ENCODE measurements at regions not wholly inside any gene's neighbourhood (a gene's known extent, or its start where the extent isn't known, plus 50 kb on each side); places are given as distances from the start of the nearest gene placed in this dataset.

- TF ChIP-seq FOS (IDR thresholded peaks at IDR 0.05; ENCODE audit: borderline replicate concordance, insufficient read depth, low read length) (no peak), CTCF (IDR thresholded peaks at IDR 0.05; ENCODE audit: extremely low read depth in 1 of 2, insufficient read depth in 1 of 2, low read depth in 1 of 2, low read length in 2 of 2) (no peak), POLR2A (IDR thresholded peaks at IDR 0.05; ENCODE audit: low read depth, low read length) (no peak), MYC (IDR thresholded peaks at IDR 0.05; ENCODE audit: low read depth, low read length) (no peak), JUN (IDR thresholded peaks at IDR 0.05; ENCODE audit: borderline replicate concordance, insufficient read depth, insufficient read length, low read depth) (no peak), POLR2AphosphoS5 (IDR thresholded peaks at IDR 0.05; ENCODE audit: insufficient read depth, low read depth, low read length) (no peak), GATA2 (IDR thresholded peaks at IDR 0.05; ENCODE audit: insufficient read depth, insufficient read length, low read depth, low read length) (no peak), MAX (IDR thresholded peaks at IDR 0.05; ENCODE audit: insufficient read depth, insufficient read length) (no peak), EZH2 (IDR thresholded peaks at IDR 0.05; ENCODE audit: borderline replicate concordance, low read depth, low read length, severe bottlenecking) (no peak)
- intact Hi-C loops (cut with micrococcal nuclease): no loop called here
- Histone ChIP-seq H3K27ac (ENCODE audit: insufficient read depth, low read depth, low read length) (no peak overlapping the region), H3K4me2 (ENCODE audit: insufficient read depth, low read length) (no peak overlapping the region), H4K20me1 (replicated peaks; ENCODE audit: control insufficient read depth, extremely low read depth, insufficient read depth, low read length) (no peaks in the 10 kb centered on the region), H3K4me1 (ENCODE audit: control insufficient read depth, extremely low read depth, insufficient read depth, low read length) (no peaks in the 10 kb centered on the region), H3K27me3 (ENCODE audit: control insufficient read depth in 2 of 2, insufficient read depth in 2 of 2, low read length in 2 of 2) (no peaks in the 10 kb centered on the region), H3K9me3 (replicated peaks; ENCODE audit: control insufficient read depth, insufficient read depth, low read length) (no peaks in the 10 kb centered on the region), H3K9me1 (replicated peaks; ENCODE audit: control insufficient read depth, extremely low read depth, insufficient read depth, low read length) (no peaks in the 10 kb centered on the region), H3K36me3 (ENCODE audit: control insufficient read depth in 2 of 2, extremely low read depth in 1 of 2, insufficient read depth in 2 of 2, low read length in 2 of 2) (no peaks in the 10 kb centered on the region), H3K79me2 (ENCODE audit: control insufficient read depth, insufficient read depth, low read length) (no peaks in the 10 kb centered on the region), H3K4me3 (replicated peaks in 1 of 3; ENCODE audit: insufficient read depth in 1 of 3, low read depth in 1 of 3, low read length in 3 of 3) (no peak overlapping the region), H2AFZ (ENCODE audit: low read depth, low read length) (no peak overlapping the region), H3K9ac (replicated peaks; ENCODE audit: extremely low read depth, insufficient read depth, low read length) (no peak overlapping the region)
- DNase-seq (ENCODE audit: low read depth, low spot score) (no peak), FAIRE-seq (no peak)
- no TSS peak for BruUV-seq (replicated peaks)
- ChIA-PET POLR2A (no interaction called here), CTCF (interaction anchor here (1.2 kb wide), 1 partner anchor 13 kb away, joined by 4 read pairs; no protein-coding TSS in a partner anchor)
- dilution Hi-C loops (cut with MboI; ENCODE audit: extremely low pct_ligation_motif_present, low sequenced_read_pairs): no loop called here
Observed at GRCh38 chr2:121140734-121141133, 144.3 kb downstream of the TFCP2L1 start.
